Left colon (tissue), 2 donors: ENCODE measurements at regions not wholly inside any gene's neighbourhood (a gene's known extent, or its start where the extent isn't known, plus 50 kb on each side); places are given as distances from the start of the nearest gene placed in this dataset.

Experiments
- microRNA-seq, 2 donors: library from miRNA; unstranded; fragments of <30 nt; microRNA quantifications; one replicate each; pipeline versions ENCODE4 v1.1.0 to v1.2.0, GENCODE V29; 2020
- donor health status: DM: no; HTN: no; CAD: no.
- donor health status: DM: yes; HTN: yes; CAD: no.

Small RNAs in the stretch of these regions (microRNA-seq; reads per million reads assigned to microRNA genes)
- gene MIR4771-1 = 0 reads per million in 2 donors
